ACC112 (cell line): ENCODE measurements at regions not wholly inside any gene's neighbourhood (a gene's known extent, or its start where the extent isn't known, plus 50 kb on each side); places are given as distances from the start of the nearest gene placed in this dataset.

Experiments
- H2AFZ ChIP-seq: fragments of 200-600 bp; sonication (generic); one replicate; pipeline ENCODE4 v1.6.0; 2017; ENCODE audit warnings: antibody characterized with exemption, low read length; ENCODE audit not compliant: unreplicated experiment
- H3K27ac ChIP-seq: fragments of 200-600 bp; sonication (generic); 2 replicates; pipeline ENCODE4 v1.5.1; 2014; ENCODE audit warnings: low read depth, mild to moderate bottlenecking, antibody characterized with exemption, low read length, moderate library complexity
- H3K27me3 ChIP-seq: fragments of 200-600 bp; sonication (generic); 2 replicates; pipeline ENCODE4 v1.6.1; 2014; ENCODE audit warnings: mild to moderate bottlenecking, antibody characterized with exemption, low read length, moderate library complexity, mixed read lengths; ENCODE audit not compliant: insufficient read depth
- H3K36me3 ChIP-seq: fragments of 200-600 bp; sonication (generic); 2 replicates; pipeline ENCODE4 v1.6.1; 2016; ENCODE audit warnings: mild to moderate bottlenecking, antibody characterized with exemption, low read length, moderate library complexity, mixed read lengths; ENCODE audit not compliant: insufficient read depth
- H3K4me1 ChIP-seq: fragments of 200-600 bp; sonication (generic); one replicate; pipeline ENCODE4 v1.6.1; 2016; ENCODE audit warnings: low read length, mixed read lengths; ENCODE audit not compliant: insufficient read depth, unreplicated experiment, control insufficient read depth
- H3K4me3 ChIP-seq: fragments of 200-600 bp; sonication (generic); 2 replicates; pipeline ENCODE4 v1.5.1; 2014; ENCODE audit warnings: mild to moderate bottlenecking, low read depth, low read length
- H3K79me2 ChIP-seq: fragments of 200-600 bp; sonication (generic); one replicate; pipeline ENCODE4 v1.6.0; 2016; ENCODE audit warnings: low read length; ENCODE audit not compliant: control insufficient read depth, unreplicated experiment, insufficient read depth

- Histone ChIP-seq H2AFZ (no peak overlapping the region), H3K36me3 (no peaks in the 10 kb centered on the region), H3K27me3 (no peaks in the 10 kb centered on the region), H3K27ac (no peak overlapping the region), H3K4me1 (no peaks in the 10 kb centered on the region), H3K79me2 (no peaks in the 10 kb centered on the region), H3K4me3 (no peak overlapping the region)
Measured at GRCh38 chr9:1284727-1285126, 234.6 kb downstream of the DMRT2 start.

- Histone ChIP-seq H3K36me3 (no peaks in the 10 kb centered on the region), H3K79me2 (no peaks in the 10 kb centered on the region), H2AFZ (no peak overlapping the region), H3K27me3 (no peaks in the 10 kb centered on the region), H3K4me3 (no peak overlapping the region), H3K27ac (no peak overlapping the region), H3K4me1 (no peaks in the 10 kb centered on the region)
Measured at GRCh38 chr9:1285526-1285925, 235.4 kb downstream of the DMRT2 start.

GRCh38 chr9:1292384-1292783, 242.2 kb downstream of the DMRT2 start:
- no peak overlapping the region for H3K27ac ChIP-seq
- no peak overlapping the region for H2AFZ ChIP-seq
- H3K27me3 ChIP-seq = no peaks in the 10 kb centered on the region
- H3K79me2 ChIP-seq = no peaks in the 10 kb centered on the region
- H3K36me3 ChIP-seq = no peaks in the 10 kb centered on the region
- H3K4me1 ChIP-seq = no peaks in the 10 kb centered on the region
- H3K4me3 ChIP-seq = no peak overlapping the region

GRCh38 chr9:1294641-1295258, 244.6 kb downstream of the DMRT2 start:
- Histone ChIP-seq H3K4me3 (no peak overlapping the region), H3K36me3 (no peaks in the 10 kb centered on the region), H3K79me2 (no peaks in the 10 kb centered on the region), H2AFZ (no peak overlapping the region), H3K27me3 (no peaks in the 10 kb centered on the region), H3K27ac (no peak overlapping the region), H3K4me1 (no peaks in the 10 kb centered on the region)

GRCh38 chr9:1296331-1296730, 246.2 kb downstream of the DMRT2 start:
- no peaks in the 10 kb centered on the region for H3K79me2 ChIP-seq
- H3K36me3 ChIP-seq = no peaks in the 10 kb centered on the region
- H3K4me3 ChIP-seq = no peak overlapping the region
- no peaks in the 10 kb centered on the region for H3K4me1 ChIP-seq
- no peaks in the 10 kb centered on the region for H3K27me3 ChIP-seq
- no peak overlapping the region for H3K27ac ChIP-seq
- H2AFZ ChIP-seq = no peak overlapping the region

- Histone ChIP-seq H3K36me3 (no peaks in the 10 kb centered on the region), H3K27ac (no peak overlapping the region), H3K27me3 (no peaks in the 10 kb centered on the region), H3K4me1 (no peaks in the 10 kb centered on the region), H3K79me2 (no peaks in the 10 kb centered on the region), H2AFZ (no peak overlapping the region), H3K4me3 (no peak overlapping the region)
Measured at GRCh38 chr9:1298046-1298445, 247.9 kb downstream of the DMRT2 start.

GRCh38 chr9:1300941-1301340, 250.8 kb downstream of the DMRT2 start:
- no peaks in the 10 kb centered on the region for H3K36me3 ChIP-seq
- H3K4me3 ChIP-seq = no peak overlapping the region
- H3K79me2 ChIP-seq = no peaks in the 10 kb centered on the region
- no peak overlapping the region for H2AFZ ChIP-seq
- no peaks in the 10 kb centered on the region for H3K27me3 ChIP-seq
- H3K27ac ChIP-seq = no peak overlapping the region
- H3K4me1 ChIP-seq = no peaks in the 10 kb centered on the region

GRCh38 chr9:1303932-1304331, 253.8 kb downstream of the DMRT2 start:
- no peak overlapping the region for H3K27ac ChIP-seq
- H3K4me3 ChIP-seq = no peak overlapping the region
- H3K36me3 ChIP-seq = no peaks in the 10 kb centered on the region
- no peak overlapping the region for H2AFZ ChIP-seq
- no peaks in the 10 kb centered on the region for H3K4me1 ChIP-seq
- H3K27me3 ChIP-seq = no peaks in the 10 kb centered on the region
- H3K79me2 ChIP-seq = no peaks in the 10 kb centered on the region

- Histone ChIP-seq H3K27me3 (no peaks in the 10 kb centered on the region), H3K4me1 (no peaks in the 10 kb centered on the region), H3K4me3 (no peak overlapping the region), H3K36me3 (no peaks in the 10 kb centered on the region), H3K79me2 (no peaks in the 10 kb centered on the region), H2AFZ (no peak overlapping the region), H3K27ac (no peak overlapping the region)
Measured at GRCh38 chr9:1311462-1312042, 261.4 kb downstream of the DMRT2 start.

- H3K36me3 ChIP-seq = no peaks in the 10 kb centered on the region
- H2AFZ ChIP-seq = no peak overlapping the region
Measured at GRCh38 chr9:1319436-1319835, 269.3 kb downstream of the DMRT2 start.

GRCh38 chr9:1320051-1320557, 269.9 kb downstream of the DMRT2 start:
- Histone ChIP-seq H3K27me3 (no peaks in the 10 kb centered on the region), H3K79me2 (no peaks in the 10 kb centered on the region), H3K27ac (no peak overlapping the region), H2AFZ (no peak overlapping the region), H3K4me1 (no peaks in the 10 kb centered on the region), H3K36me3 (no peaks in the 10 kb centered on the region), H3K4me3 (no peak overlapping the region)

More at GRCh38 chr9:1319436-1319835, 269.3 kb downstream of the DMRT2 start:
- Histone ChIP-seq H3K4me3 (no peak overlapping the region), H3K4me1 (no peaks in the 10 kb centered on the region), H3K27me3 (no peaks in the 10 kb centered on the region), H3K79me2 (no peaks in the 10 kb centered on the region), H3K27ac (no peak overlapping the region)
